ENCODE measurements at regions not wholly inside any gene's neighbourhood (a gene's known extent, or its start where the extent isn't known, plus 50 kb on each side); places are given as distances from the start of the nearest gene placed in this dataset.

DNA sequence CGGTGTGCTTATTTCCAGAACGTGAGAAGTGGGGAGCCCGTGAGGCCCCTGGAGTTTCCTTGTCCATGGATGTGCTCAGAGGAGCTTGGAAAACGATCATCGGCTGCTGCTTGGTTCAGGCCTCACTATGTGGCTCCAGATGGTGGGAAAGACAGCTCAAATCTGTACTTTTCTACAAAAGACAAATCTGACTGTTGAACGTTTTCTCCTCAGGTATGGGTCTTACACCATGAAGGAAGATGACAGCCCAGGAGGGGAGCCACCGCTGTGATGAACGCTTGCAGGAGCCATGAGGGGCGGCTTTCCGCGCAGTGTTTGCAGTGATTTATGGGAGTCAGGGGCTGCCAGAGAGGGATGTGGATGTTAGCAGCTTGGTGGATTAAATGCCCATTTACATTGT lies 109.4 kb upstream of the E2F8 start:
- no peak for ATAC-seq (replicated peaks in 1 of 4)
- peaks cover 52 to 68% of the 10 kb centered on the region in 2 donors for H3K27me3 Mint-ChIP-seq
- peak overlapping the region in 1 of 2 donors; percentile 20 for H3K27ac Mint-ChIP-seq
- ChIA-PET CTCF (no interaction called here), POLR2A (no interaction called here)
- no peaks in the 10 kb centered on the region for H3K9me3 ChIP-seq
- no peak overlapping the region for H3K4me3 Mint-ChIP-seq
- 63% methylated on average over 5 of the region's 11 CpGs for WGBS (ENCODE audit: insufficient coverage)
- DNase-seq: no peak
- no peak overlapping the region for H3K4me3 ChIP-seq (ENCODE audit: control insufficient read depth in 1 of 2, extremely low read depth in 1 of 2, low read length in 1 of 2)
- no peaks in the 10 kb centered on the region for H3K36me3 ChIP-seq (ENCODE audit: control insufficient read depth in 2 of 2, extremely low read depth in 1 of 2, insufficient read depth in 1 of 2, low read length in 1 of 2)
- H3K27ac ChIP-seq (ENCODE audit: low read length): no peak overlapping the region
- H3K4me1 ChIP-seq (ENCODE audit: control insufficient read depth in 1 of 2, extremely low read depth in 1 of 2, insufficient read depth in 2 of 2, low read length in 2 of 2): peaks cover 0 to 4% of the 10 kb centered on the region in 2 experiments
- H3K27me3 ChIP-seq (replicated peaks in 1 of 2; ENCODE audit: control insufficient read depth in 2 of 2, extremely low read depth in 1 of 2, insufficient read depth in 2 of 2, low read length in 1 of 2): peaks cover 20 to 48% of the 10 kb centered on the region in 2 experiments
- H3K36me3 Mint-ChIP-seq: no peaks in the 10 kb centered on the region
- H3K9me3 Mint-ChIP-seq: no peaks in the 10 kb centered on the region
- peaks cover 5 to 6% (median 5%) of the 10 kb centered on the region in 3 donors for H3K4me1 Mint-ChIP-seq

- H3K27me3 ChIP-seq (replicated peaks in 1 of 2; ENCODE audit: control insufficient read depth in 2 of 2, extremely low read depth in 1 of 2, insufficient read depth in 2 of 2, low read length in 1 of 2): peaks cover 20 to 55% of the 10 kb centered on the region in 2 experiments
- no peaks in the 10 kb centered on the region for H3K9me3 Mint-ChIP-seq
- DNase-seq (no peak), ATAC-seq (replicated peaks in 1 of 4) (no peak)
- no peaks in the 10 kb centered on the region for H3K36me3 ChIP-seq (ENCODE audit: control insufficient read depth in 2 of 2, extremely low read depth in 1 of 2, insufficient read depth in 1 of 2, low read length in 1 of 2)
- WGBS (ENCODE audit: insufficient coverage): 54% methylated on average over 9 of the region's 17 CpGs
- ChIA-PET CTCF (no interaction called here), POLR2A (no interaction called here)
- no peak overlapping the region for H3K27ac Mint-ChIP-seq
- no peak overlapping the region for H3K4me3 ChIP-seq (ENCODE audit: control insufficient read depth in 1 of 2, extremely low read depth in 1 of 2, low read length in 1 of 2)
- H3K36me3 Mint-ChIP-seq: no peaks in the 10 kb centered on the region
- H3K4me1 Mint-ChIP-seq: peaks cover 5 to 6% (median 5%) of the 10 kb centered on the region in 3 donors
- no peak overlapping the region for H3K4me3 Mint-ChIP-seq
- H3K4me1 ChIP-seq (ENCODE audit: control insufficient read depth in 1 of 2, extremely low read depth in 1 of 2, insufficient read depth in 2 of 2, low read length in 2 of 2): peaks cover 0 to 7% of the 10 kb centered on the region in 2 experiments
- no peak overlapping the region for H3K27ac ChIP-seq (ENCODE audit: low read length)
- peaks cover 52 to 73% of the 10 kb centered on the region in 2 donors for H3K27me3 Mint-ChIP-seq
- no peaks in the 10 kb centered on the region for H3K9me3 ChIP-seq
These were observed 108.7 kb upstream of the E2F8 start for GRCh38 chr11:19349340-19350025.

GRCh38 chr11:19347911-19348310 lies 107.2 kb upstream of the E2F8 start:
- no peaks in the 10 kb centered on the region for H3K9me3 Mint-ChIP-seq
- POLR2A ChIA-PET: no interaction called here
- CTCF ChIA-PET: no interaction called here
- H3K4me1 Mint-ChIP-seq: peaks cover 5 to 6% (median 5%) of the 10 kb centered on the region in 3 donors
- H3K9me3 ChIP-seq: no peaks in the 10 kb centered on the region
- DNase-seq (no peak), ATAC-seq (replicated peaks in 1 of 4) (no peak)
- no peak overlapping the region for H3K4me3 ChIP-seq (ENCODE audit: control insufficient read depth in 1 of 2, extremely low read depth in 1 of 2, low read length in 1 of 2)
- peaks cover 0 to 7% of the 10 kb centered on the region in 2 experiments for H3K4me1 ChIP-seq (ENCODE audit: control insufficient read depth in 1 of 2, extremely low read depth in 1 of 2, insufficient read depth in 2 of 2, low read length in 2 of 2)
- WGBS (ENCODE audit: insufficient coverage): 14% methylated on average over 6 of the region's 7 CpGs
- H3K27me3 ChIP-seq (replicated peaks in 1 of 2; ENCODE audit: control insufficient read depth in 2 of 2, extremely low read depth in 1 of 2, insufficient read depth in 2 of 2, low read length in 1 of 2): peaks cover 21 to 64% of the 10 kb centered on the region in 2 experiments
- no peak overlapping the region for H3K27ac Mint-ChIP-seq
- H3K36me3 Mint-ChIP-seq: no peaks in the 10 kb centered on the region
- peaks cover 59 to 85% of the 10 kb centered on the region in 2 donors for H3K27me3 Mint-ChIP-seq
- H3K36me3 ChIP-seq (ENCODE audit: control insufficient read depth in 2 of 2, extremely low read depth in 1 of 2, insufficient read depth in 1 of 2, low read length in 1 of 2): no peaks in the 10 kb centered on the region
- no peak overlapping the region for H3K27ac ChIP-seq (ENCODE audit: low read length)
- H3K4me3 Mint-ChIP-seq: no peak overlapping the region

DNA sequence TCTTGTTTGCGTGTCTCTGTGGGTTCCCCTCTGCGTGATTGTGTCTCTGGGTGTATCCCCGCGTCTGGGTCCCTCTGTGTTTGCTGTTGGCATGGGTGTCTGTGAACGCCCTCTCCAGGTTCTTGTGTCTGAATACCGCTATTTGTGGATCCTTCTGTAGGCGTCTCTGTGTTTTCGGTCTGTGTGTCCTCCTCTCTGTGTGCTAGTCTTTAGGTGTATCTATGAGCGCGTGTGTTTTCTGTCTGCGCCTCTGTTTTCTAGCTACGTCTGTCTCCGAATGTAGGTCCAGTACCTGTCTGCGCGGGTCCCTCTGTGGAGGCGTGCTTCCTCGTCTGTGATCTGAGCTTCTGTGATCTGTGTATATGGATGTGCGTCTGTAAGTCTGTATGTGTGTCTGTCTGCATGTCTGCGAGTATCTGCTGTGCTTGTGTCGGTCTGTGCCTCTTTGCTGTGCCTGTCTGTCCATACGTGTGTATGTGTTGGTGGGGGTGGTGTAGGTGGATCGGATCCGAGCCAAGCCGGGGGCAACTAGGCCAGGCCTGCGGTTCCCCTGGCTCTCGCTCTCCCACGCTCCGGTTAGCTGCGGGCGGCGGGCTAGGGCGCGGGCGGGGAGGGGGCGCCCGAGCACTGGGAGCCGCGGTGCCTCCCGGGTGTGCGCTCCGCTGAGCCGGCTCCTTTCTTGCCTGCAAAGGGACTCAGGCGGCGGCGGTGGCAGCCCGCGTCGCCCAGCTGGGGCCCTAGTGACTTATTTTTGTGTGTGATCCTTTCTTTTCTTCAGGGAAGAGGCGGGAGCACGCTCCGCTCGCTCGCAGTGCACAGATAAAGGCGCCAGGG lies 105.3 kb upstream of the E2F8 start:
- no peaks in the 10 kb centered on the region for H3K9me3 ChIP-seq
- Mint-ChIP-seq H3K9me3 (no peaks in the 10 kb centered on the region), H3K4me1 (peaks cover 5 to 6% (median 5%) of the 10 kb centered on the region in 3 donors), H3K27ac (no peak overlapping the region), H3K4me3 (peak overlapping the region in 1 of 3 donors; percentile 3), H3K36me3 (no peaks in the 10 kb centered on the region), H3K27me3 (peaks cover 60 to 82% of the 10 kb centered on the region in 2 donors)
- no peak for ATAC-seq (replicated peaks in 1 of 4)
- no peak for DNase-seq
- no peak overlapping the region for H3K27ac ChIP-seq (ENCODE audit: low read length)
- peaks cover 0 to 7% of the 10 kb centered on the region in 2 experiments for H3K4me1 ChIP-seq (ENCODE audit: control insufficient read depth in 1 of 2, extremely low read depth in 1 of 2, insufficient read depth in 2 of 2, low read length in 2 of 2)
- ChIA-PET CTCF (no interaction called here), POLR2A (no interaction called here)
- WGBS (ENCODE audit: insufficient coverage): 16% methylated on average over 46 of the region's 54 CpGs
- H3K36me3 ChIP-seq (ENCODE audit: control insufficient read depth in 2 of 2, extremely low read depth in 1 of 2, insufficient read depth in 1 of 2, low read length in 1 of 2): no peaks in the 10 kb centered on the region
- H3K27me3 ChIP-seq (replicated peaks in 1 of 2; ENCODE audit: control insufficient read depth in 2 of 2, extremely low read depth in 1 of 2, insufficient read depth in 2 of 2, low read length in 1 of 2): peaks cover 21 to 61% of the 10 kb centered on the region in 2 experiments
- no peak overlapping the region for H3K4me3 ChIP-seq (ENCODE audit: control insufficient read depth in 1 of 2, extremely low read depth in 1 of 2, low read length in 1 of 2)

DNA sequence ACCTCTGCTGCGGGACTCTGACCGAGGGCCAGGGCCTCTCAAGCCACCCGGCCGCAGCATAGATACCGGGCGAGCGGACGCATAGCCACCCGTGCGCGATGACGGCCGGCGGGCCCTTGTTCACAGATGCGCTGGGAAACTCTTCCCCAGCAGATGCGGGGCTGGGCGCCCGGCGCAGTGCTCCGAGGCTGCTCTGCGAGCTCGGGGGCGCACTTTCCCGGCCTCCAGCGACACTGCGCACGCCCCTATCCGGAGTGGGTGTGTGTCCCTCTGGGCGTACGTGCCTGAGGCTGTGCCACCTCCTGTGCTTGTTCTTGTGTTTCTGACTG lies 104.7 kb upstream of the E2F8 start:
- peaks cover 0 to 7% of the 10 kb centered on the region in 2 experiments for H3K4me1 ChIP-seq (ENCODE audit: control insufficient read depth in 1 of 2, extremely low read depth in 1 of 2, insufficient read depth in 2 of 2, low read length in 2 of 2)
- no peaks in the 10 kb centered on the region for H3K36me3 ChIP-seq (ENCODE audit: control insufficient read depth in 2 of 2, extremely low read depth in 1 of 2, insufficient read depth in 1 of 2, low read length in 1 of 2)
- POLR2A ChIA-PET: no interaction called here
- Mint-ChIP-seq H3K9me3 (no peaks in the 10 kb centered on the region), H3K36me3 (no peaks in the 10 kb centered on the region), H3K27ac (no peak overlapping the region), H3K4me3 (no peak overlapping the region), H3K27me3 (peaks cover 60 to 80% of the 10 kb centered on the region in 2 donors), H3K4me1 (peaks cover 5 to 6% (median 5%) of the 10 kb centered on the region in 3 donors)
- 13% methylated on average over 30 of the region's 30 CpGs for WGBS (ENCODE audit: insufficient coverage)
- no peaks in the 10 kb centered on the region for H3K9me3 ChIP-seq
- ATAC-seq (replicated peaks in 1 of 4) (no peak), DNase-seq (no peak)
- no peak overlapping the region for H3K27ac ChIP-seq (ENCODE audit: low read length)
- no peak overlapping the region for H3K4me3 ChIP-seq (ENCODE audit: control insufficient read depth in 1 of 2, extremely low read depth in 1 of 2, low read length in 1 of 2)
- CTCF ChIA-PET: no interaction called here
- peaks cover 21 to 58% of the 10 kb centered on the region in 2 experiments for H3K27me3 ChIP-seq (replicated peaks in 1 of 2; ENCODE audit: control insufficient read depth in 2 of 2, extremely low read depth in 1 of 2, insufficient read depth in 2 of 2, low read length in 1 of 2)

- Histone ChIP-seq H3K4me3 (ENCODE audit: control insufficient read depth in 1 of 2, extremely low read depth in 1 of 2, low read length in 1 of 2) (no peak overlapping the region), H3K27ac (ENCODE audit: low read length) (no peak overlapping the region), H3K9me3 (no peaks in the 10 kb centered on the region), H3K27me3 (replicated peaks in 1 of 2; ENCODE audit: control insufficient read depth in 2 of 2, extremely low read depth in 1 of 2, insufficient read depth in 2 of 2, low read length in 1 of 2) (peaks cover 20 to 52% of the 10 kb centered on the region in 2 experiments), H3K4me1 (ENCODE audit: control insufficient read depth in 1 of 2, extremely low read depth in 1 of 2, insufficient read depth in 2 of 2, low read length in 2 of 2) (peaks cover 0 to 7% of the 10 kb centered on the region in 2 experiments), H3K36me3 (ENCODE audit: control insufficient read depth in 2 of 2, extremely low read depth in 1 of 2, insufficient read depth in 1 of 2, low read length in 1 of 2) (no peaks in the 10 kb centered on the region)
- ChIA-PET CTCF (no interaction called here), POLR2A (no interaction called here)
- no peaks in the 10 kb centered on the region for H3K36me3 Mint-ChIP-seq
- H3K27me3 Mint-ChIP-seq: peaks cover 57 to 74% of the 10 kb centered on the region in 2 donors
- no peaks in the 10 kb centered on the region for H3K9me3 Mint-ChIP-seq
- H3K4me1 Mint-ChIP-seq: peaks cover 5 to 6% (median 5%) of the 10 kb centered on the region in 3 donors
- 11% methylated on average over 44 of the region's 44 CpGs for WGBS (ENCODE audit: insufficient coverage)
- ATAC-seq (replicated peaks in 1 of 4) (no peak), DNase-seq (no peak)
- no peak overlapping the region for H3K4me3 Mint-ChIP-seq
- H3K27ac Mint-ChIP-seq: no peak overlapping the region
These were observed 104.1 kb upstream of the E2F8 start for GRCh38 chr11:19344661-19345518.
